GM12874 (cell line): ENCODE measurements at regions not wholly inside any gene's neighbourhood (a gene's known extent, or its start where the extent isn't known, plus 50 kb on each side); places are given as distances from the start of the nearest gene placed in this dataset.

Experiments
- CTCF ChIP-seq: IDR thresholded peaks from 2 replicates; pipeline ENCODE4 v1.5.1; 2011; ENCODE audit warnings: low read depth, mild to moderate bottlenecking, control low read depth, low read length, moderate library complexity; ENCODE audit not compliant: insufficient read depth

GRCh38 chr2:128414946-128415778 is 96.5 kb upstream of the HS6ST1 start:
- no peak for TF ChIP-seq CTCF

- no peak for TF ChIP-seq CTCF
Observed at GRCh38 chr2:128415779-128416061, 97.1 kb upstream of the HS6ST1 start.

GRCh38 chr2:128416109-128416785 is 97.6 kb upstream of the HS6ST1 start:
- no peak for TF ChIP-seq CTCF

- TF ChIP-seq CTCF, result no peak
Observed at GRCh38 chr2:128416806-128417205, 98.1 kb upstream of the HS6ST1 start.

DNA sequence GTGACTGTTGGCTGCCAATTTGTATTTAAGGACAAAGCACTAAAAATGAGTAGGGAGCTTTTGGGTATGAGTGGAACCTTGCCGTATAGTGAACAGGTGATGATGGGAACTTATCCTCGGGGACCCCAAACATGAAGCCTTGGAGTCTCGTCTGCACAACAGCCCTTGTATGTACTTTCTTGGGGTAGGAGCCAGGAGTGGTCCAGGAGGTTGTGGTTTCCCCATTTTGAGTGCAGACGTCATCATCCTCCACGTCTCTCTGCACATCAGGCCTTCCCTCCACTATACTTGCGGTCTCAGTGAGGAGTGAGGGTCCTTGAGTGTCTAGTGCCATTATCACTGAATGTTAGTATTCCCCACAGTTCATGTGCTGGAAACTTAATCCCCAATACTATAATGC is 101.5 kb upstream of the HS6ST1 start:
- TF ChIP-seq CTCF, result no peak

GRCh38 chr2:128420776-128421175 is 102.1 kb upstream of the HS6ST1 start:
- no peak for TF ChIP-seq CTCF

DNA sequence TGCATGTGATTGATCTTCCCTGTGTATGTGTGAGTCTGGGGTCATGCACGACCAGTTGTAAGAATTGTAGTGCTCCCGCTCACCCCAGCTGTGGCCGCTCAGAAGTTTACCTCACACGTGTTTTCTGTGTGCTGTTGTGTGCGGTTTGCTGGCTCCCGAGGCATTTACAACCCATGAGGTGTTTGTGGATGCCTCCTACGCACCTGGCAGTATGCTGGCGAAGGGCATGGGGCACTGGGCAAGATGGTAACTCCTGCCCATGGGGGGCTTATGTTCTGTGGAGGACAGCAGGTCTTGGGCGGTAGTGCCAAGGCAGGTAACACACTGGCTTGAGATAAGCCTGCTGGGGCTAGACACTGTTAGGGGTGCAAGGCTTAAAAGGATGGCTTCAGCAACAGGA is 102.6 kb upstream of the HS6ST1 start:
- no peak for TF ChIP-seq CTCF
